HG02885 (cell line): ENCODE measurements at regions not wholly inside any gene's neighbourhood (a gene's known extent, or its start where the extent isn't known, plus 50 kb on each side); places are given as distances from the start of the nearest gene placed in this dataset.
"Not testable (repeated sequence)": the region's sequence is repeated elsewhere in the genome, so short reads cannot be mapped to it uniquely, and the experiment has no call there.

ENCODE experiments used
- ATAC-seq: cut with Tn5 transposase; IDR thresholded peaks from one replicate; pipeline ENCODE4 v1.9.1; 2021; ENCODE audit warnings: mild to moderate bottlenecking; ENCODE audit not compliant: unreplicated experiment, poor library complexity

- ATAC-seq: no peak
Measured at GRCh38 chr2:16378031-16378430, 287.6 kb downstream of the CYRIA start.

GRCh38 chr2:16375981-16376380 lies 289.7 kb downstream of the CYRIA start:
- no peak for ATAC-seq

- ATAC-seq: no peak
Measured at GRCh38 chr2:16375351-16375750, 290.3 kb downstream of the CYRIA start.

GRCh38 chr2:16374671-16375070 lies 291.0 kb downstream of the CYRIA start:
- ATAC-seq: no peak

GRCh38 chr2:16373341-16373740 lies 292.3 kb downstream of the CYRIA start:
- ATAC-seq: no peak

- no peak for ATAC-seq
Measured at GRCh38 chr2:16371751-16372150, 293.9 kb downstream of the CYRIA start.

- ATAC-seq: no peak
Measured at GRCh38 chr2:16368951-16369350, 296.7 kb downstream of the CYRIA start.

GRCh38 chr2:16368328-16368727 lies 297.3 kb downstream of the CYRIA start:
- no peak for ATAC-seq

- ATAC-seq: no peak
Measured at GRCh38 chr2:16365366-16365765, 300.3 kb downstream of the CYRIA start.

- ATAC-seq: no peak
Measured at GRCh38 chr2:16363581-16363980, 302.1 kb downstream of the CYRIA start.

GRCh38 chr2:16362611-16363010 lies 303.0 kb downstream of the CYRIA start:
- no peak for ATAC-seq

- no peak for ATAC-seq
Measured at GRCh38 chr2:16361261-16361995, 304.2 kb downstream of the CYRIA start.

GRCh38 chr2:16359961-16360360 lies 305.7 kb downstream of the CYRIA start:
- ATAC-seq: no peak

- no peak for ATAC-seq
Measured at GRCh38 chr2:16357188-16357587, 308.4 kb downstream of the CYRIA start.

GRCh38 chr2:16351541-16351940 lies 314.1 kb downstream of the CYRIA start:
- ATAC-seq: no peak

- no peak for ATAC-seq
Measured at GRCh38 chr2:16351137-16351536, 314.5 kb downstream of the CYRIA start.

GRCh38 chr2:16350211-16350610 lies 315.4 kb downstream of the CYRIA start:
- no peak for ATAC-seq

GRCh38 chr2:16349811-16350210 lies 315.8 kb downstream of the CYRIA start:
- ATAC-seq: no peak

- no peak for ATAC-seq
Measured at GRCh38 chr2:16348821-16349515, 316.7 kb downstream of the CYRIA start.

GRCh38 chr2:16346671-16347070 lies 319.0 kb downstream of the CYRIA start:
- no peak for ATAC-seq

GRCh38 chr2:16345231-16345630 lies 320.4 kb downstream of the CYRIA start:
- not testable (repeated sequence) for ATAC-seq

GRCh38 chr2:16339206-16339605 lies 326.4 kb downstream of the CYRIA start:
- ATAC-seq: no peak
